Left lung (tissue), 4 donors: ENCODE measurements at regions not wholly inside any gene's neighbourhood (a gene's known extent, or its start where the extent isn't known, plus 50 kb on each side); places are given as distances from the start of the nearest gene placed in this dataset.
"Not testable (repeated sequence)": the region's sequence is repeated elsewhere in the genome, so short reads cannot be mapped to it uniquely, and the experiment has no call there.

Source experiments
- ATAC-seq: fragments of 200-7000 bp; cut with Tn5 transposase; one replicate; pipeline ENCODE4 v1.9.1; 2020; ENCODE audit warnings: moderate library complexity
- DNase-seq, 4 donors: peaks; one replicate each; pipeline ENCODE4 v3.0.0-alpha.2; 2013 to 2020
- H3K27ac ChIP-seq, 2 donors: fragments of 200-600 bp; sonication (generic) in 1 of 2; one replicate each; pipeline versions ENCODE4 v1.5.0 to v1.8.0; 2020 to 2021
- H3K27me3 ChIP-seq, 2 donors: fragments of 200-600 bp; sonication (generic) in 1 of 2; one replicate each; pipeline versions ENCODE4 v1.5.0 to v1.8.0; 2020 to 2021
- H3K36me3 ChIP-seq, 2 donors: fragments of 200-600 bp; sonication (generic) in 1 of 2; one replicate each; pipeline versions ENCODE4 v1.5.0 to v1.8.0; 2020 to 2021
- H3K4me1 ChIP-seq, 2 donors: fragments of 200-600 bp; one replicate each; pipeline ENCODE4 v1.8.0; 2021
- H3K4me3 ChIP-seq, 2 donors: fragments of 200-600 bp; sonication (generic) in 1 of 2; one replicate each; pipeline versions ENCODE4 v1.5.0 to v1.8.0; 2020 to 2021; ENCODE audit warnings: mild to moderate bottlenecking in 1 of 2
- H3K9me3 ChIP-seq, 2 donors: fragments of 200-600 bp; sonication (generic) in 1 of 2; one replicate each; pipeline versions ENCODE4 v1.5.0 to v1.8.0; 2020 to 2021
- intact Hi-C, 2 donors: fragments of 100-400 bp; cut with DNase I; formaldehyde crosslinking; loops; one replicate each; pipeline versions ENCODE4 v1.11.2 to v1.14.2; 2022
- TF ChIP-seq, protein P1 (sequence below), 2 donors: fragments of 200-600 bp; sonication (generic) in 1 of 2; IDR thresholded peaks; one replicate each; pipeline versions ENCODE4 v1.5.0 to v1.8.0; 2021; ENCODE audit warnings: antibody characterized with exemption in 2 of 2
- donor health status: DM: no; HTN: yes; CAD: no.
- donor health status: DM: no; HTN: no; CAD: no.

DNA sequence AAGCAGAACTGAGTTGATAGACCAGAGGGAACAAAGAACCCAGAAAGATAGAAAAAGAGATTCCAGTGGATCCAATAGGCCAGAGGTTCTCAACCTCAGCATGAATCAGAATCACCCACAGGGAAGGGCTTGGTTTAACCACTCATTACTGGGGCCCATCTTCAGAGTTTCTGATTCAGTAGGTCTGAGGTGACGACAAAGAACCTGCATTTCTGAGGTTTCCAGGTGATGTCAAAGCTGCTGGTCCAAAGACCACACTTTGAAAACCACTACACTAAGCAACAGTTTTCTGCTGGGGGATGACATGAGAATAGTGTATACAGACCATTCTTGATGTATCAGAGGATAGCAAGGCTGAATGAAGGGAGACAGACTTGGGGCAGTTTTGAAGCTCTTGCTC lies 81.5 kb upstream of the FOXN2 start:
- DNase-seq (no peak), ATAC-seq (no peak)
- Histone ChIP-seq H3K27ac (no peak overlapping the region), H3K4me3 (no peak overlapping the region), H3K9me3 (no peaks in the 10 kb centered on the region), H3K36me3 (no peaks in the 10 kb centered on the region), H3K27me3 (no peaks in the 10 kb centered on the region), H3K4me1 (peaks cover 0 to 10% of the 10 kb centered on the region in 2 donors)
- intact Hi-C loops = no loop called here
- TF ChIP-seq, protein P1, sequence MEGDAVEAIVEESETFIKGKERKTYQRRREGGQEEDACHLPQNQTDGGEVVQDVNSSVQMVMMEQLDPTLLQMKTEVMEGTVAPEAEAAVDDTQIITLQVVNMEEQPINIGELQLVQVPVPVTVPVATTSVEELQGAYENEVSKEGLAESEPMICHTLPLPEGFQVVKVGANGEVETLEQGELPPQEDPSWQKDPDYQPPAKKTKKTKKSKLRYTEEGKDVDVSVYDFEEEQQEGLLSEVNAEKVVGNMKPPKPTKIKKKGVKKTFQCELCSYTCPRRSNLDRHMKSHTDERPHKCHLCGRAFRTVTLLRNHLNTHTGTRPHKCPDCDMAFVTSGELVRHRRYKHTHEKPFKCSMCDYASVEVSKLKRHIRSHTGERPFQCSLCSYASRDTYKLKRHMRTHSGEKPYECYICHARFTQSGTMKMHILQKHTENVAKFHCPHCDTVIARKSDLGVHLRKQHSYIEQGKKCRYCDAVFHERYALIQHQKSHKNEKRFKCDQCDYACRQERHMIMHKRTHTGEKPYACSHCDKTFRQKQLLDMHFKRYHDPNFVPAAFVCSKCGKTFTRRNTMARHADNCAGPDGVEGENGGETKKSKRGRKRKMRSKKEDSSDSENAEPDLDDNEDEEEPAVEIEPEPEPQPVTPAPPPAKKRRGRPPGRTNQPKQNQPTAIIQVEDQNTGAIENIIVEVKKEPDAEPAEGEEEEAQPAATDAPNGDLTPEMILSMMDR (IDR thresholded peaks at IDR 0.05) = no peak

DNA sequence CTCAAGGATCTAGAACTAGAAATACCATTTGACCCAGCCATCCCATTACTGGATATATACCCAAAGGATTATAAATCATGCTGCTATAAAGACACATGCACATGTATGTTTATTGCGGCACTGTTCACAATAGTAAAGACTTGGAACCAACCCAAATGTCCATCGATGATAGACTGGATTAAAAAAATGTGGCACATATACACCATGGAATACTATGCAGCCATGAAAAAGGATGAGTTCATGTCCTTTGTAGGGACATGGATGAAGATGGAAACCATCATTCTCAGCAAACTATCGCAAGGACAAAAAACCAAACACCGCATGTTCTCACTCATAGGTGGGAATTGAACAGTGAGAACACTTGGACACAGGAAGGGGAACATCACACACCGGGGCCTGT lies 80.7 kb upstream of the FOXN2 start:
- H3K36me3 ChIP-seq, H3K27ac ChIP-seq, DNase-seq, H3K27me3 ChIP-seq, H3K4me3 ChIP-seq, intact Hi-C loops, ATAC-seq, H3K9me3 ChIP-seq, H3K4me1 ChIP-seq: not testable (repeated sequence)

DNA sequence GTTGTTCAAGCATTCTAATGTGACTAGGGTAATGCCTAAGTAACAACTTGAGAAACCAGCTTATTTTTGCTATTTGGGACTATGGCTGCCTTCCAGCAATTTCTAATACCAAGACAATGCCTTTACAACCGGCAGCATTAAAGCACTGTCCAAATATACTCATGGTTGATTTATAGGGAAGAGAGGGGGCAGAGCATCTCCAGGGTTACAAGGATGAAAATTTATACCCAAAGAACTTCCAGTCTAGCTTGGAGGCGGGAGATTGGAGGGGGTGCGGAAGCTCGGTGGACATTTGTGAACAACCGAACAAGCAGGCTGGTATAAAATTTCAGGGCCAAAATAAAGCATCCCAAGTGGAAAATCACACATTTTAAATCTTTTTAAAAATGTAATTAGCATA lies 79.4 kb upstream of the FOXN2 start:
- Histone ChIP-seq H3K4me1 (no peaks in the 10 kb centered on the region), H3K36me3 (no peaks in the 10 kb centered on the region), H3K9me3 (no peaks in the 10 kb centered on the region), H3K27me3 (no peaks in the 10 kb centered on the region), H3K27ac (no peak overlapping the region), H3K4me3 (no peak overlapping the region)
- DNase-seq = no peak
- no peak for ATAC-seq
- intact Hi-C loops = no loop called here
- TF ChIP-seq, protein P1 (IDR thresholded peaks at IDR 0.05) = no peak

DNA sequence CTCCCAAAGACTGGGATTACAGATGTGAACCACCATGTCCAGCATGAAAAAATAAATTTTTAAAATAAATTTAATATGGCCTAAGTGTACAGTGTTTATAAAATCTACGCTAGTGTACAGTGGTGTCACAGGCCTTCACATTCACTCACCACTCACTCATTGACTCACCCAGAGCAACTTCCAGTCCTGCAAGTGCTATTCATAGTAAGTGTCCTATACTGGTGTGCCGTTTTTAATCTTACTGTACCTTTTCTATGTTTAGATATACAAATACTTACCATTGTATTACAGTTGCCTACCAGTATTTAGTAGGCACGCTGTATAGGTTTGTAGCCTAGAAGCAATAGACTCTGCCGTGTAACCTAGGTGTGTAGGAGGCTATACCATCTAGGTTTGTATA lies 76.1 kb upstream of the FOXN2 start:
- no peaks in the 10 kb centered on the region for H3K9me3 ChIP-seq
- H3K27ac ChIP-seq = no peak overlapping the region
- no peaks in the 10 kb centered on the region for H3K4me1 ChIP-seq
- intact Hi-C loops = no loop called here
- no peak overlapping the region for H3K4me3 ChIP-seq
- TF ChIP-seq, protein P1 (IDR thresholded peaks at IDR 0.05) = no peak
- DNase-seq (no peak), ATAC-seq (no peak)
- no peaks in the 10 kb centered on the region for H3K27me3 ChIP-seq
- no peaks in the 10 kb centered on the region for H3K36me3 ChIP-seq

DNA sequence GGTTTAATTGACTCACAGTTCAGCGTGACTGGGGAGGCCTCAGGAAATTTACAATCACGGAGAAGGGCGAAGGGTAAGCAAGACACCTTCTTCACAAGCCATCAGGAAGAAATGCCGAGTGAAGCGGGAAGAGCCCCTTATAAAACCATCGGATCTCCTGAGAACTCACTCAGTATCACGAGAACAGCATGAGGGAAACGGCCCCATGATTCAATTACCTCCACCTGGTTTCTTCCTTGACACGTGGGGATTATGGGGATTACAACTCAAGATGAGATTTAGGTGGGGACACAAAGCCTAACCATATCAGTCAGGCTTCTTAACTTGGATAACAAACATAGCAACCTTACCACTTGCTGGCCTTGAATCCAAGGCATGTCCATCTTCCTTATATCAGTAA lies 73.6 kb upstream of the FOXN2 start:
- TF ChIP-seq, protein P1 (IDR thresholded peaks at IDR 0.05) = no peak
- no peak overlapping the region for H3K27ac ChIP-seq
- no peak overlapping the region for H3K4me3 ChIP-seq
- intact Hi-C loops = no loop called here
- no peaks in the 10 kb centered on the region for H3K9me3 ChIP-seq
- no peaks in the 10 kb centered on the region for H3K36me3 ChIP-seq
- ATAC-seq (no peak), DNase-seq (no peak)
- H3K27me3 ChIP-seq = no peaks in the 10 kb centered on the region
- H3K4me1 ChIP-seq = no peaks in the 10 kb centered on the region

DNA sequence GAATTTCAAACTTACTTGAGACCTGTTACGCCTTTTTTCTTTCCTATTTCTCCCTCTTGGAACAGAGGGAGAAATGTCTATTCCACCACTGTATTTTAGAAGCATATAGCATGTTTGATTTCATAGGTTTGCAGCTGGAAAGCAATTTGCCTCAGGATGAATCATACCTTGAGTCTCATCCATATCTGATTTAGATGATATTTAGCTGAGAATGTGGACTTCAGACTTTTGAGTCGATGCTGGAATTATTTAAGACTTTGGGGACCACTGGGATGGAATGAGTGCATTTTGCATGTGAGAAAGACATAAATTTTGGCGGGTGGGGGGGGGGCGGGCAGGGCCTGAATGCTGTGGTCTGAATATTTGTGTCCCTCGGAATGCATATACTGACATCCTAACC lies 67.3 kb upstream of the FOXN2 start:
- intact Hi-C loops = no loop called here
- Histone ChIP-seq H3K4me3 (no peak overlapping the region), H3K9me3 (no peaks in the 10 kb centered on the region), H3K4me1 (peaks cover 21 to 42% of the 10 kb centered on the region in 2 donors), H3K36me3 (no peaks in the 10 kb centered on the region), H3K27me3 (no peaks in the 10 kb centered on the region), H3K27ac (no peak overlapping the region)
- TF ChIP-seq, protein P1 (IDR thresholded peaks at IDR 0.05) = no peak
- no peak for ATAC-seq
- DNase-seq = no peak
